DOHH2 (cell line): ENCODE measurements at regions not wholly inside any gene's neighbourhood (a gene's known extent, or its start where the extent isn't known, plus 50 kb on each side); places are given as distances from the start of the nearest gene placed in this dataset.

Experiments
- H3F3A ChIP-seq: fragments of 200-600 bp; sonication (generic), shearing (Covaris generic); 2 replicates; pipeline ENCODE4 v1.6.0; 2016; ENCODE audit warnings: antibody characterized with exemption, mild to moderate bottlenecking; ENCODE audit not compliant: control insufficient read depth, insufficient read depth
- H3K27ac ChIP-seq: fragments of 200-600 bp; sonication (generic); 2 replicates; pipeline ENCODE4 v1.5.1; 2014; ENCODE audit warnings: low read depth, mild to moderate bottlenecking, low read length, moderate library complexity
- H3K27me3 ChIP-seq: fragments of 200-600 bp; sonication (generic); 2 replicates; pipeline ENCODE4 v1.6.1; 2014; ENCODE audit warnings: mild to moderate bottlenecking, low read length, mixed read lengths; ENCODE audit not compliant: control insufficient read depth
- H3K36me3 ChIP-seq: fragments of 200-600 bp; sonication (generic); 2 replicates; pipeline ENCODE4 v1.6.1; 2014; ENCODE audit warnings: mild to moderate bottlenecking, low read length, moderate library complexity, mixed read lengths; ENCODE audit not compliant: control insufficient read depth
- H3K4me1 ChIP-seq: fragments of 200-600 bp; sonication (generic); 2 replicates; pipeline ENCODE4 v1.6.1; 2014; ENCODE audit warnings: mild to moderate bottlenecking, low read length, mixed read lengths; ENCODE audit not compliant: control insufficient read depth
- H3K4me2 ChIP-seq: fragments of 200-600 bp; sonication (generic); 2 replicates; pipeline ENCODE4 v1.6.0; 2014; ENCODE audit warnings: mild to moderate bottlenecking, low read length, moderate library complexity
- H3K4me3 ChIP-seq: fragments of 200-600 bp; sonication (generic); 2 replicates; pipeline ENCODE4 v1.5.1; 2014; ENCODE audit warnings: mild to moderate bottlenecking, low read length, mixed read lengths
- H3K79me2 ChIP-seq: fragments of 200-600 bp; sonication (generic); 2 replicates; pipeline ENCODE4 v1.6.1; 2014; ENCODE audit warnings: mild to moderate bottlenecking, low read length, mixed read lengths; ENCODE audit not compliant: control insufficient read depth
- H3K9me2 ChIP-seq: fragments of 200-600 bp; sonication (generic); replicated peaks from 2 replicates; pipeline ENCODE4 v1.6.1; 2014; ENCODE audit warnings: mild to moderate bottlenecking, low read length, mixed read lengths; ENCODE audit not compliant: control insufficient read depth
- H3K9me3 ChIP-seq: fragments of 200-600 bp; sonication (generic); 2 replicates; pipeline ENCODE4 v1.6.1; 2014; ENCODE audit warnings: antibody characterized with exemption, low read length, mixed read lengths; ENCODE audit not compliant: control insufficient read depth, insufficient read depth
- H4K20me1 ChIP-seq: fragments of 200-600 bp; sonication (generic); 2 replicates; pipeline ENCODE4 v1.6.0; 2014; ENCODE audit warnings: low read depth, mild to moderate bottlenecking, antibody characterized with exemption, low read length, moderate library complexity; ENCODE audit not compliant: control insufficient read depth, insufficient read depth
- EZH2phosphoT487 ChIP-seq: fragments of 200-600 bp; sonication (generic); IDR thresholded peaks from 2 replicates; pipeline ENCODE4 v1.6.1; 2017; ENCODE audit warnings: borderline replicate concordance, mild to moderate bottlenecking, antibody characterized with exemption, low read length, moderate library complexity, mixed read lengths
- TF ChIP-seq, protein P1 (sequence below): fragments of 200-600 bp; sonication (generic); IDR thresholded peaks from one replicate; pipeline ENCODE4 v1.5.1; 2014; ENCODE audit warnings: antibody characterized with exemption, mild to moderate bottlenecking, low read depth, low read length; ENCODE audit not compliant: poor library complexity, severe bottlenecking

DNA sequence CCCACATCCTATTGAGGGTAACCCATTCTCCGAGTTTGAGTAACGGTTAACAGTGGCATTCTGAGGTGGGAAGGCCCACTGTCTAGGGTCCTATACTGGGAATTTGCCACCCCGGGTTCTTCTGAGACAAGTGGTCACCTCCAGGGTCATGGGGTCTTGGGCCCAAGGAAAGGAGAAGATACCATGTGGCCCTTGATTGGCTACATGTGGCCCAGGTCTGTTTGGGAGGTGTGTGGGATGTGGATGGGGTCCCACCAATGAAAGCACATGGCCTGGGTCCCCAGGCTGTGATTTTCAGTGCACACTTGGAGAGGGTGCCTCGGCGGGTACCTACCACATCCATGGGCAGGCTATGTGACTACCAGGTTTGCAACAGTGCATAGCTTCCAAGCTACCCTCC is 214.4 kb downstream of the UBE3A start:
- H3K79me2 ChIP-seq: no peaks in the 10 kb centered on the region
- no peaks in the 10 kb centered on the region for H3K27me3 ChIP-seq
- no peak overlapping the region for H3K27ac ChIP-seq
- H3K36me3 ChIP-seq: no peaks in the 10 kb centered on the region
- no peaks in the 10 kb centered on the region for H3K9me2 ChIP-seq
- no peak overlapping the region for H3K4me2 ChIP-seq
- no peak for TF ChIP-seq EZH2phosphoT487
- TF ChIP-seq, protein P1, sequence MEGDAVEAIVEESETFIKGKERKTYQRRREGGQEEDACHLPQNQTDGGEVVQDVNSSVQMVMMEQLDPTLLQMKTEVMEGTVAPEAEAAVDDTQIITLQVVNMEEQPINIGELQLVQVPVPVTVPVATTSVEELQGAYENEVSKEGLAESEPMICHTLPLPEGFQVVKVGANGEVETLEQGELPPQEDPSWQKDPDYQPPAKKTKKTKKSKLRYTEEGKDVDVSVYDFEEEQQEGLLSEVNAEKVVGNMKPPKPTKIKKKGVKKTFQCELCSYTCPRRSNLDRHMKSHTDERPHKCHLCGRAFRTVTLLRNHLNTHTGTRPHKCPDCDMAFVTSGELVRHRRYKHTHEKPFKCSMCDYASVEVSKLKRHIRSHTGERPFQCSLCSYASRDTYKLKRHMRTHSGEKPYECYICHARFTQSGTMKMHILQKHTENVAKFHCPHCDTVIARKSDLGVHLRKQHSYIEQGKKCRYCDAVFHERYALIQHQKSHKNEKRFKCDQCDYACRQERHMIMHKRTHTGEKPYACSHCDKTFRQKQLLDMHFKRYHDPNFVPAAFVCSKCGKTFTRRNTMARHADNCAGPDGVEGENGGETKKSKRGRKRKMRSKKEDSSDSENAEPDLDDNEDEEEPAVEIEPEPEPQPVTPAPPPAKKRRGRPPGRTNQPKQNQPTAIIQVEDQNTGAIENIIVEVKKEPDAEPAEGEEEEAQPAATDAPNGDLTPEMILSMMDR: no peak
- H3K4me3 ChIP-seq: no peak overlapping the region
- no peaks in the 10 kb centered on the region for H3F3A ChIP-seq
- no peaks in the 10 kb centered on the region for H3K4me1 ChIP-seq
- no peaks in the 10 kb centered on the region for H4K20me1 ChIP-seq
- peaks cover 48% of the 10 kb centered on the region; the same call in 1 of the 2 replicates for H3K9me3 ChIP-seq

DNA sequence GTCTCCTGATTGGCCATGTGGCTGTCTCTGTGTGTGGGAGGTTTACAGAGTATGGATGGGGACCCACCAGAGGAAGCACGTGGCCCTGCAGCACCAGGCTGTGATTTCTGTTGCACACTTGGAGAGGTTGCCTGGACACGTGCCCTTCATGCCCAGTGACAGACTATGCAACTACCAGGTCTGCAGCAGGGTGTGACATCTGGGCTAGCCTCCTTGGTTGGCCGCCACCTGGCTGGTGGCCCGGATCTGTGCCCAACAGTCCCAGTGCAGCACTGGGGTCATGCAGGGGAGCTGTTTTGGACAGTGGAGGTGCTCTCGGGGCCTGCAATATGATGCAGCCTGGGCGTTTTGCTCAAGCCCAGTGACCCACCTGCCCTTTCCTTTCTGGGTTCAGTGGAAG is 212.5 kb downstream of the UBE3A start:
- Histone ChIP-seq H4K20me1 (no peaks in the 10 kb centered on the region), H3K4me3 (no peak overlapping the region), H3K79me2 (no peaks in the 10 kb centered on the region), H3K9me3 (peaks cover 36% of the 10 kb centered on the region; the same call in 1 of the 2 replicates), H3K9me2 (no peaks in the 10 kb centered on the region), H3F3A (no peaks in the 10 kb centered on the region), H3K4me2 (no peak overlapping the region), H3K27me3 (no peaks in the 10 kb centered on the region), H3K36me3 (no peaks in the 10 kb centered on the region), H3K4me1 (no peaks in the 10 kb centered on the region), H3K27ac (no peak overlapping the region)
- TF ChIP-seq, protein P1: no peak
- TF ChIP-seq EZH2phosphoT487: no peak

DNA sequence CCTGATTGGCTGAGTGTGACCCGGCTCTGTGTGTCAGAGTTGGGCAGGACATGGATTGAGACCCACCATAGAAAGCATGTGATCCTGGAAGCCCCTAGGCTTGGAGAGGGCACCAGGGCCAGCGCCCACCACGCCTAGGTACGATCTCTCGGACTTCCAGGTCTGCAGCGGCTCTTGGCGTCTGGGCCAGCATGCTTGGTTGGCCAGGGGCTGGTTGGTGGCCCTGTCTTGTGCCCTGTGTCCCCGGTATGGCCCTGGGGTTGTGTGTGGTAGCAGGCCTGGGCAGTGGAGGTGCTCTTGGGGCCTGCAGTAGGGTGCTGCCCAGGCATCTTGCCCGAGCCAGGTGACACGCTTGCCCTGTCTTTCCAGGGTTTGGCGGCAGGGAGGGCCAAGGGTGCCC is 210.6 kb downstream of the UBE3A start:
- Histone ChIP-seq H3K9me3 (peaks cover 42% of the 10 kb centered on the region; the same call in 1 of the 2 replicates), H4K20me1 (no peaks in the 10 kb centered on the region), H3K79me2 (no peaks in the 10 kb centered on the region), H3K4me2 (no peak overlapping the region), H3F3A (no peaks in the 10 kb centered on the region), H3K27ac (no peak overlapping the region), H3K36me3 (no peaks in the 10 kb centered on the region), H3K9me2 (no peaks in the 10 kb centered on the region), H3K4me3 (no peak overlapping the region), H3K4me1 (no peaks in the 10 kb centered on the region), H3K27me3 (no peaks in the 10 kb centered on the region)
- no peak for TF ChIP-seq EZH2phosphoT487
- TF ChIP-seq, protein P1: no peak
